NT2/D1 (cell line): ENCODE measurements at regions not wholly inside any gene's neighbourhood (a gene's known extent, or its start where the extent isn't known, plus 50 kb on each side); places are given as distances from the start of the nearest gene placed in this dataset.

ENCODE experiments used
- SUZ12 ChIP-seq: IDR thresholded peaks from 2 replicates; pipeline ENCODE4 v1.6.1; 2011; ENCODE audit not compliant: insufficient read length, insufficient read depth; ENCODE audit errors: extremely low read depth
- YY1 ChIP-seq: IDR thresholded peaks from 2 replicates; pipeline ENCODE4 v1.6.1; 2011; ENCODE audit not compliant: insufficient read length, insufficient read depth
- ZNF274 ChIP-seq: IDR thresholded peaks from 2 replicates; pipeline ENCODE4 v1.6.1; 2011; ENCODE audit warnings: mild to moderate bottlenecking, low read depth, low read length

DNA sequence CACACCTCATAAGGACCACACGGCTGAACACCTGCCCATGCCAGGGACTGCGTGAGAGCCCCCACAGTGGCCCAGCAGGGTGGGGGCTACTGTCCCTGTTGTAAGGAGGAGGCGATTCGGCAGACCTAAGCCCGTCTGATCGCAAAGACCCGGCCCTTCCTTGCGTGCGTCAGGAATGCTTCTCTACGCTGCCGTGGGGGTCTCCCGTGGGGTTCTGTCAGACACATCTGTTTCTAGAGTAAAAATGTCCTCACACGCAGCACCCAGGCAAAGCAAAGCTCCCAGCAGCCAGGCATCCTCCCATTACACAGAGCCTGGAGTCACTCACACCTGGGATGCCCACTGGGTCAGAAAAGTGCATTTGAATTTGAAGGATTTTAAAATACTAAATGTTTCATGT lies 147.7 kb upstream of the SOX1 start:
- no peak for TF ChIP-seq YY1
- no peak for TF ChIP-seq ZNF274
- no peak for TF ChIP-seq SUZ12
